SK-N-SH (cell line): ENCODE measurements at regions not wholly inside any gene's neighbourhood (a gene's known extent, or its start where the extent isn't known, plus 50 kb on each side); places are given as distances from the start of the nearest gene placed in this dataset.

Experiments
- CTCF ChIA-PET: fragments of 300-600, 350-600 bp; formaldehyde crosslinking; extraction: SDS; loops from one replicate; lab custom pipeline; 2021; lab: Yijun Ruan, JAX
- POLR2A ChIA-PET: fragments of 350-600 bp; sonication (Branson Sonifier 250); formaldehyde crosslinking; extraction: SDS; loops from one replicate; lab custom pipeline; 2020; ENCODE audit warnings: antibody characterized with exemption, inconsistent platforms; lab: Yijun Ruan, JAX
- DNase-seq: peaks from one replicate; pipeline ENCODE4 v3.0.0; 2012
- H2AFZ ChIP-seq: fragments of 200-600 bp; sonication (generic); 2 replicates; pipeline ENCODE4 v1.8.1; 2016; ENCODE audit warnings: antibody characterized with exemption, mild to moderate bottlenecking, low read depth
- H3F3A ChIP-seq: fragments of 200-600 bp; sonication (generic); replicated peaks from 2 replicates; pipeline ENCODE3; 2016; ENCODE audit warnings: antibody characterized with exemption, mild to moderate bottlenecking; ENCODE audit not compliant: insufficient read depth
- H3K27ac ChIP-seq, 2 experiments: fragments of 200-500 bp in 1 of 2; fragments of 200-600 bp in 1 of 2; sonication (Bioruptor generic) in 1 of 2; sonication (generic), shearing (Covaris generic) in 1 of 2; 2 replicates each; pipeline versions ENCODE4 v1.5.1 to v1.6.1; 2014 to 2016; ENCODE audit warnings: low read depth in 2 of 2, inconsistent platforms in 1 of 2, low read length in 1 of 2, mild to moderate bottlenecking in 1 of 2, mixed read lengths in 1 of 2
- H3K27me3 ChIP-seq: fragments of 200-600 bp; sonication (generic), shearing (Covaris generic); 2 replicates; pipeline ENCODE4 v1.6.1; 2016; ENCODE audit warnings: mixed run types; ENCODE audit not compliant: insufficient read depth
- H3K36me3 ChIP-seq, 2 experiments: fragments of 200-500 bp in 1 of 2; fragments of 200-600 bp in 1 of 2; sonication (Bioruptor generic) in 1 of 2; sonication (generic) in 1 of 2; replicated peaks in 1 of 2; 2 replicates each; pipeline versions ENCODE3 to v1.5.1; 2014 to 2016; ENCODE audit warnings: low read length in 1 of 2, mild to moderate bottlenecking in 1 of 2; ENCODE audit not compliant: insufficient read depth in 2 of 2, control insufficient read depth in 1 of 2
- H3K4me1 ChIP-seq, 2 experiments: fragments of 200-500 bp in 1 of 2; fragments of 200-600 bp in 1 of 2; sonication (Bioruptor generic) in 1 of 2; sonication (generic), shearing (Covaris generic) in 1 of 2; 2 replicates each; pipeline versions ENCODE4 v1.5.1 to v1.6.1; 2014 to 2016; ENCODE audit warnings: low read depth in 1 of 2, low read length in 1 of 2, mixed run types in 1 of 2; ENCODE audit not compliant: insufficient read depth in 2 of 2, control insufficient read depth in 1 of 2
- H3K4me2 ChIP-seq: fragments of 200-600 bp; sonication (generic), shearing (Covaris generic); 2 replicates; pipeline ENCODE4 v1.6.1; 2017; ENCODE audit warnings: mixed run types
- H3K4me3 ChIP-seq, 2 experiments: fragments of 200-500 bp in 1 of 2; fragments of 200-600 bp in 1 of 2; sonication (Bioruptor generic) in 1 of 2; sonication (generic), shearing (Covaris generic) in 1 of 2; 2 replicates each; pipeline versions ENCODE4 v1.5.1 to v1.8.1; 2014 to 2016; ENCODE audit warnings: low read depth in 2 of 2, inconsistent platforms in 1 of 2, low read length in 1 of 2, mild to moderate bottlenecking in 1 of 2, mixed read lengths in 1 of 2, moderate library complexity in 1 of 2
- H3K79me2 ChIP-seq: fragments of 200-600 bp; sonication (generic); 2 replicates; pipeline ENCODE4 v1.8.1; 2017; ENCODE audit warnings: mild to moderate bottlenecking; ENCODE audit not compliant: insufficient read depth
- H3K9ac ChIP-seq: fragments of 200-600 bp; sonication (generic); 2 replicates; pipeline ENCODE4 v1.6.1; 2017; ENCODE audit warnings: mixed run types
- H3K9me2 ChIP-seq: fragments of 200-600 bp; sonication (generic); 2 replicates; pipeline ENCODE4 v1.6.1; 2017; ENCODE audit warnings: mixed run types
- H3K9me3 ChIP-seq: fragments of 200-600 bp; sonication (generic); 2 replicates; pipeline ENCODE4 v1.6.1; 2017; ENCODE audit warnings: mixed run types, mild to moderate bottlenecking, moderate library complexity
- H4K20me1 ChIP-seq: fragments of 200-600 bp; sonication (generic); 2 replicates; pipeline ENCODE4 v1.6.1; 2017; ENCODE audit warnings: mild to moderate bottlenecking, mixed run types; ENCODE audit not compliant: insufficient read depth
- CHD2 ChIP-seq: fragments of 150-350 bp; IDR thresholded peaks from 2 replicates; pipeline ENCODE4 v1.6.1; 2018; ENCODE audit warnings: low read length; ENCODE audit not compliant: partially characterized antibody
- ELF1 ChIP-seq: IDR thresholded peaks from 2 replicates; pipeline ENCODE4 v1.4.0; 2012
- EP300 ChIP-seq, 2 experiments: IDR thresholded peaks; 2 replicates each; pipeline versions ENCODE4 v1.4.0 to v1.6.1; 2012; ENCODE audit warnings: borderline replicate concordance in 1 of 2, low read depth in 1 of 2, low read length in 1 of 2
- EZH2phosphoT487 ChIP-seq: fragments of 200-600 bp; sonication (generic); IDR thresholded peaks from 2 replicates; pipeline ENCODE4 v1.6.1; 2017; ENCODE audit warnings: low read depth, mixed run types, mild to moderate bottlenecking, antibody characterized with exemption, moderate library complexity, borderline replicate concordance
- FOSL2 ChIP-seq: IDR thresholded peaks from 2 replicates; pipeline ENCODE4 v1.4.0; 2012; ENCODE audit warnings: low read depth, mild to moderate bottlenecking, moderate library complexity, borderline replicate concordance
- FOXJ3 ChIP-seq: sonication (generic); formaldehyde crosslinking; IDR thresholded peaks from 2 replicates; pipeline ENCODE4 v1.5.1; 2020; ENCODE audit warnings: mild to moderate bottlenecking, missing genetic modification reagents
- GABPA ChIP-seq: IDR thresholded peaks from 2 replicates; pipeline ENCODE4 v1.4.0; 2012; ENCODE audit warnings: low read depth, mild to moderate bottlenecking
- MEF2A ChIP-seq: IDR thresholded peaks from 2 replicates; pipeline ENCODE4 v1.4.0; 2012; ENCODE audit warnings: low read depth, borderline replicate concordance
- RXRA ChIP-seq: IDR thresholded peaks from 2 replicates; pipeline ENCODE4 v1.4.0; 2012; ENCODE audit warnings: low read depth, mild to moderate bottlenecking, borderline replicate concordance
- SIN3A ChIP-seq: IDR thresholded peaks from 2 replicates; pipeline ENCODE4 v1.6.1; 2012; ENCODE audit warnings: low read depth, mild to moderate bottlenecking, low read length, moderate library complexity, borderline replicate concordance
- SMC3 ChIP-seq: IDR thresholded peaks from 2 replicates; pipeline ENCODE4 v1.6.1; 2012; ENCODE audit warnings: low read depth, low read length, improper control_type of control experiment
- TAF1 ChIP-seq: IDR thresholded peaks from 2 replicates; pipeline ENCODE4 v1.6.1; 2012; ENCODE audit warnings: low read depth, mild to moderate bottlenecking, low read length, moderate library complexity, borderline replicate concordance
- TCF12 ChIP-seq: IDR thresholded peaks from 2 replicates; pipeline ENCODE4 v1.4.0; 2012
- USF2 ChIP-seq: fragments of 150-350 bp; IDR thresholded peaks from 2 replicates; pipeline ENCODE4 v1.6.1; 2017; ENCODE audit warnings: antibody characterized with exemption, low read length, low read depth, borderline replicate concordance
- ZBTB33 ChIP-seq: IDR thresholded peaks from 2 replicates; pipeline ENCODE4 v1.4.0; 2012; ENCODE audit warnings: low read depth, borderline replicate concordance
- WGBS: methylation state at CpG from one replicate; pipeline ENCODE4 v1.1.6; 2017; ENCODE audit warnings: low lambda C conversion rate; 5-methylcytosine and 5-hydroxymethylcytosine counted together
- TF ChIP-seq, protein P1 (sequence below): IDR thresholded peaks from 2 replicates; pipeline ENCODE4 v1.4.0; 2012; ENCODE audit warnings: low read depth
- TF ChIP-seq, protein P2 (sequence below): IDR thresholded peaks from 2 replicates; pipeline ENCODE4 v1.4.0; 2012; ENCODE audit warnings: low read depth, borderline replicate concordance

DNA sequence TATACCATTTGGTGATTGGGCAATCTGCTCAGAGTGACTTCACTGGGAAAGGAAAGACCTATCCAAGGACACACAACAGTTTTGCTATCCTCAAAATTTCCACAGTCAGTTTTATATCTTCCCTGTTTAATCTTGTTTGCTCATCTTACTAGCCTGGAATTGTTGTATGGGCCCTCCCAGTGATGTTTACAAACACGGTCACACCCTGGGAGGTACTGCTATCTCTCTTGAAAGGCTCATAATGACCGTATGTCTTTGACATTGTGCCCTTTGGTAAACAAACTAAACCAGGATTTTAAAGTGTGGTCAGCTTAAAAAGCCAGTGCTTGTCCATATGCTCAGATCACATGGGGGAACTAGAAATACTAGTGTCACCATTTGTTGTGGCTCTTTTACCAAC lies 277.0 kb downstream of the CDH2 start:
- ChIA-PET POLR2A (no interaction called here), CTCF (no interaction called here)
- no peak overlapping the region; the same call in 1 of the 2 replicates for H2AFZ ChIP-seq
- no peak overlapping the region for H3K9ac ChIP-seq
- DNase-seq, result no peak
- H3K9me2 ChIP-seq, result no peaks in the 10 kb centered on the region
- no peaks in the 10 kb centered on the region; a peak in 1 of 4 replicates for H3K4me1 ChIP-seq
- no peak for TF ChIP-seq RXRA
- TF ChIP-seq, protein P1, sequence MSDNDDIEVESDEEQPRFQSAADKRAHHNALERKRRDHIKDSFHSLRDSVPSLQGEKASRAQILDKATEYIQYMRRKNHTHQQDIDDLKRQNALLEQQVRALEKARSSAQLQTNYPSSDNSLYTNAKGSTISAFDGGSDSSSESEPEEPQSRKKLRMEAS, result no peak
- no peak for TF ChIP-seq MEF2A
- no peak for TF ChIP-seq FOSL2
- TF ChIP-seq TAF1, result no peak
- no peak for TF ChIP-seq TCF12
- no peak for TF ChIP-seq SIN3A
- no peak for TF ChIP-seq EZH2phosphoT487
- TF ChIP-seq FOXJ3 (CRISPR knock-in tag), result no peak
- no peak for TF ChIP-seq GABPA
- TF ChIP-seq SMC3, result no peak
- TF ChIP-seq ZBTB33, result no peak
- TF ChIP-seq USF2, result no peak
- TF ChIP-seq EP300 (IDR thresholded peaks at IDR 0.05; ENCODE audit: borderline replicate concordance in 1 of 2, low read depth in 1 of 2, low read length in 1 of 2), result no peak
- TF ChIP-seq ELF1, result no peak
- no peak for TF ChIP-seq CHD2
- TF ChIP-seq, protein P2, sequence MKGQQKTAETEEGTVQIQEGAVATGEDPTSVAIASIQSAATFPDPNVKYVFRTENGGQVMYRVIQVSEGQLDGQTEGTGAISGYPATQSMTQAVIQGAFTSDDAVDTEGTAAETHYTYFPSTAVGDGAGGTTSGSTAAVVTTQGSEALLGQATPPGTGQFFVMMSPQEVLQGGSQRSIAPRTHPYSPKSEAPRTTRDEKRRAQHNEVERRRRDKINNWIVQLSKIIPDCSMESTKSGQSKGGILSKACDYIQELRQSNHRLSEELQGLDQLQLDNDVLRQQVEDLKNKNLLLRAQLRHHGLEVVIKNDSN, result no peak
- no peaks in the 10 kb centered on the region for H3K79me2 ChIP-seq
- H4K20me1 ChIP-seq, result no peaks in the 10 kb centered on the region
- H3K9me3 ChIP-seq, result no peaks in the 10 kb centered on the region
- 81% methylated on average over 2 of the region's 2 CpGs for WGBS
- no peaks in the 10 kb centered on the region for H3K36me3 ChIP-seq
- no peak overlapping the region for H3K4me2 ChIP-seq
- no peak overlapping the region for H3K27ac ChIP-seq
- H3F3A ChIP-seq, result no peaks in the 10 kb centered on the region
- no peak overlapping the region for H3K4me3 ChIP-seq
- H3K27me3 ChIP-seq, result no peaks in the 10 kb centered on the region
